Keratinocyte (primary cell): ENCODE measurements at regions not wholly inside any gene's neighbourhood (a gene's known extent, or its start where the extent isn't known, plus 50 kb on each side); places are given as distances from the start of the nearest gene placed in this dataset.

Experiments
- CTCF ChIP-seq, 3 experiments: IDR thresholded peaks in 1 of 3; conservative IDR thresholded peaks in 1 of 3; optimal IDR thresholded peaks in 1 of 3; 2 replicates in 2 of 3; 3 replicates in 1 of 3; pipeline versions ENCODE3 to v1.5.1; 2011; ENCODE audit warnings: low read length in 3 of 3, mild to moderate bottlenecking in 3 of 3, moderate library complexity in 2 of 3, control low read depth in 1 of 3, inconsistent platforms in 1 of 3; ENCODE audit not compliant: insufficient read depth in 2 of 3; ENCODE audit errors: extremely low read depth in 1 of 3
- EZH2 ChIP-seq: IDR thresholded peaks from one replicate; pipeline ENCODE4 v1.6.1; 2012; ENCODE audit warnings: inconsistent platforms, mild to moderate bottlenecking, low read length, moderate library complexity

DNA sequence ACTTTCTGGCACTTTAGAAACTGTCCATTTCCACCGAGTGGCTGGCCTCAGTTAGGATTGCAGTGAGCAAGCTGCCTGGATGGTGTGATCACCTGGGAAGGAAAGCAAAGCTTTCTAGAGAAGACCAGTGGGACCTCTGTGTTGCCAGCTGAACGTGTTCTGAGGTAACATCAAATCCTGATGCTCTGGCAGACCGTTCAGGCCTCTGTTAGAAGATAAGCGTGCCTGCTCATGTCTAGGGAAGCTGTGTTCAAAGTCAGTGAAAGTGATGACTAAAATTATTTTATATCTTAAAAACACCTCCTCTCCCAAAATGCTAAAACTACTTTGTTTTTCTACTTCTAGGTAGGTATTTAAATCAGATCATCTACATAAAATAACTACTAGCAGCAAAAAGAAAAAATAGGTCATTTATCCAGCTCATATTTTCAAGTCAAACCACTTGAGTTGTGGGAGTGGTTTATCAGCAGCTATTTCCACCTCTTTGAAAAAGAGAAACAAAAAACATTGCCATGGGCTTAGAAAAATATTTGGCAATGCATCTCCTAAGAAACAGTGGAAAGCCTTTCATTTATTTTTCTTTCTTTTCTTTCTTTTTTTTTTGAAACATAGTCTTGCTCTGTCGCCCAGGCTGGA, 54.8 kb downstream of the CEP43 start:
- TF ChIP-seq CTCF (optimal IDR thresholded peaks at IDR 0.05 in 1 of 3, IDR thresholded peaks at IDR 0.05 in 1 of 3, conservative IDR thresholded peaks at IDR 0.05 in 1 of 3; ENCODE audit: extremely low read depth in 1 of 3, insufficient read depth in 2 of 3, low read length in 3 of 3) (no peak), EZH2 (no peak)
